Liver (tissue), 3 donors: ENCODE measurements at regions not wholly inside any gene's neighbourhood (a gene's known extent, or its start where the extent isn't known, plus 50 kb on each side); places are given as distances from the start of the nearest gene placed in this dataset.

ENCODE experiments used
- CTCF ChIP-seq: fragments of 150-350 bp; IDR thresholded peaks from 2 replicates; pipeline ENCODE4 v1.5.1; 2017; ENCODE audit warnings: improper control_type of control experiment, low read depth, low read length; ENCODE audit not compliant: missing input control
- GABPA ChIP-seq, 2 donors: IDR thresholded peaks in 1 of 2; conservative IDR thresholded peaks in 1 of 2; 2 replicates each; pipeline ENCODE4 v1.6.1; 2016; ENCODE audit warnings: antibody characterized with exemption in 2 of 2, mild to moderate bottlenecking in 1 of 2, moderate library complexity in 1 of 2
- JUND ChIP-seq, 2 donors: IDR thresholded peaks; 2 replicates each; pipeline ENCODE4 v1.6.1; 2016; ENCODE audit warnings: antibody characterized with exemption in 2 of 2
- MAX ChIP-seq: IDR thresholded peaks from 2 replicates; pipeline ENCODE4 v1.6.1; 2016; ENCODE audit warnings: antibody characterized with exemption
- RAD21 ChIP-seq, 2 donors: IDR thresholded peaks; 2 replicates each; pipeline ENCODE4 v1.6.1; 2016; ENCODE audit warnings: antibody characterized with exemption in 2 of 2, mild to moderate bottlenecking in 2 of 2
- SP1 ChIP-seq: IDR thresholded peaks from 2 replicates; pipeline ENCODE4 v1.6.1; 2018; ENCODE audit warnings: antibody characterized with exemption, mild to moderate bottlenecking
- ZBTB33 ChIP-seq: IDR thresholded peaks from 2 replicates; pipeline ENCODE4 v1.6.1; 2016; ENCODE audit warnings: antibody characterized with exemption
- donor health status: healthy.
- donor health status: healthy.

GRCh38 chr11:29255401-29255800 lies 761.4 kb downstream of the KCNA4 start:
- no peak for TF ChIP-seq GABPA (IDR thresholded peaks at IDR 0.05 in 1 of 2, conservative IDR thresholded peaks at IDR 0.05 in 1 of 2)
- no peak for TF ChIP-seq ZBTB33
- TF ChIP-seq CTCF, result no peak
- no peak for TF ChIP-seq MAX
- TF ChIP-seq SP1, result no peak
- no peak for TF ChIP-seq JUND (IDR thresholded peaks at IDR 0.05)
- TF ChIP-seq RAD21 (IDR thresholded peaks at IDR 0.05), result no peak
